ENCODE measurements at regions not wholly inside any gene's neighbourhood (a gene's known extent, or its start where the extent isn't known, plus 50 kb on each side); places are given as distances from the start of the nearest gene placed in this dataset.

DNA sequence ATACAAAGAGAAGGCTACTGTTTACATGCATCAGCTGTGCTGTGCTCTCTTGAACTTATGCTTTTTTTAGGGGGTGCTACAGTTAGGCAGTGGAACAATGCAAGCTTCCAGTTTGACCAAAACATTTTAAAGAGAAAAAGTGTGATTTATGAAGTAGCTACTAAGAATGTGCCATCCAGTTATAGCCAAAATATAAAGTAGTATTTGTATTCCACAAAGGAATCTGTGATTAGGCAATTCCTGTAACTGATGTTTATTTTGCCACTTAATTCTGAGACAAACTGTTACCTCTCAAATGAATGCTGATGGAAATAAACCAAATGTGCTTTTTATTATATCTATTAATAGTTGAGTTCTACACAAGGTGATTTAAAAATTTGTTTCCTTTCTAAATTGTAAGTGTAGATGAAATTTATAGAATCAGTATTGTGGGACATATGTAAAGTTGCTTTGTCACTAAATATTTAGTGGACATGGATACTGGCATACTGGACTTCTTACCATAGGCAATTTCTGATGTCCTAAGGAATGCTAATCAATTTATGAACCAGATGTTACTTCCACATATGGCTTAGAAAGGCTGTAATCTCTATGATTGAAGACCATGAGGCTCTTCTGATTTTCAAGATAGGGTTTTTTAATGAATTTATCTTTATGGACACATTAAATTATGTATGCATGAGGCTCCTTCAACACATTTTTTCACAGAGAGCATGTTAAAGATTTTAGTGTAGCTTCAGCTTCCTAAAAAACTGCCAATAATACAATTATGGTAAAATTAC lies 410.2 kb downstream of the PRR16 start:
- intact Hi-C loops (cut with DNase I; ENCODE audit: low total_unique reads), result no loop called here
- DNase-seq (ENCODE audit: low spot score in 2 of 2), result no peak
- H3K9me3 ChIP-seq, result no peaks in the 10 kb centered on the region
- H3K36me3 ChIP-seq, result no peaks in the 10 kb centered on the region
- TF ChIP-seq POLR2AphosphoS5 (IDR thresholded peaks at IDR 0.05) (no peak), POLR2A (IDR thresholded peaks at IDR 0.05) (no peak)
- TF ChIP-seq, protein P1, sequence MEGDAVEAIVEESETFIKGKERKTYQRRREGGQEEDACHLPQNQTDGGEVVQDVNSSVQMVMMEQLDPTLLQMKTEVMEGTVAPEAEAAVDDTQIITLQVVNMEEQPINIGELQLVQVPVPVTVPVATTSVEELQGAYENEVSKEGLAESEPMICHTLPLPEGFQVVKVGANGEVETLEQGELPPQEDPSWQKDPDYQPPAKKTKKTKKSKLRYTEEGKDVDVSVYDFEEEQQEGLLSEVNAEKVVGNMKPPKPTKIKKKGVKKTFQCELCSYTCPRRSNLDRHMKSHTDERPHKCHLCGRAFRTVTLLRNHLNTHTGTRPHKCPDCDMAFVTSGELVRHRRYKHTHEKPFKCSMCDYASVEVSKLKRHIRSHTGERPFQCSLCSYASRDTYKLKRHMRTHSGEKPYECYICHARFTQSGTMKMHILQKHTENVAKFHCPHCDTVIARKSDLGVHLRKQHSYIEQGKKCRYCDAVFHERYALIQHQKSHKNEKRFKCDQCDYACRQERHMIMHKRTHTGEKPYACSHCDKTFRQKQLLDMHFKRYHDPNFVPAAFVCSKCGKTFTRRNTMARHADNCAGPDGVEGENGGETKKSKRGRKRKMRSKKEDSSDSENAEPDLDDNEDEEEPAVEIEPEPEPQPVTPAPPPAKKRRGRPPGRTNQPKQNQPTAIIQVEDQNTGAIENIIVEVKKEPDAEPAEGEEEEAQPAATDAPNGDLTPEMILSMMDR (IDR thresholded peaks at IDR 0.05), result no peak
- no peak overlapping the region for H3K27ac ChIP-seq
- no peak overlapping the region for H3K4me3 ChIP-seq
- no peaks in the 10 kb centered on the region for H3K27me3 ChIP-seq
- H3K4me1 ChIP-seq, result no peaks in the 10 kb centered on the region

DNA sequence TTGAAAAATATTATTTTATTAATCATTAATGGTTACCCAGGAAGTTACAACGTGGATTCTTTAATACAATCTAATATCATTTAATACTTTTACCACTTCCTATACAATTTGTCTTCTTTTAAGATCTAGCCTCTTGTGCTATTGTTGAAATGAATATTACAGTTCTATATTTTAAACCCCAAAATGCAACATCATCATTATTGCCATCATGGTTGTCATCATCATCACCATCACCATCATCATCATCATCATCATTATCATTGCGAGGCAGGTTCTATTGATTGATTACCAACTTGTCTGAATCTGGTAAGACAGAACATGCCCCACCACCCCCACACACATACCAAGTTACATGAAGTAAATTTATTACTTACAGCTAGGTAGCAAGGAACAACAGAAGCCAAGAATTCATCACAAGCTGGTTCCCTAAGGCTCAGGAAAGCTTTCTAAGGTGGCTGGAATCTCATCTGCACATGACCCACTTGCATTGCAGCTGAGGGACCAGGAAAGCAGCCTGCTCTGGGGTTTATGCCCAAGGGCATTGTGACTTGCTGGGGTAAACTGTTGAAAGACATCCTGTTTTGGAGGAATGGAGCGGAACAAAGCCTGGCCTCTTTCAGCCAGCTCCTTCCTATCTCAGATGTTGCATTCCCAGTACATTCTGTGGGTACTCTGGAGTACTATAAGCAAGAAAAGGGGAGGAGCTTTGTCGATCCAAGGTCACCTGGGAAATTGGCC lies 418.1 kb downstream of the PRR16 start:
- Histone ChIP-seq H3K27me3 (no peaks in the 10 kb centered on the region), H3K36me3 (no peaks in the 10 kb centered on the region), H3K9me3 (no peaks in the 10 kb centered on the region), H3K4me1 (no peaks in the 10 kb centered on the region), H3K27ac (no peak overlapping the region), H3K4me3 (no peak overlapping the region)
- no peak for DNase-seq (ENCODE audit: low spot score in 2 of 2)
- intact Hi-C loops (cut with DNase I; ENCODE audit: low total_unique reads), result no loop called here
- TF ChIP-seq POLR2AphosphoS5 (IDR thresholded peaks at IDR 0.05), result no peak
- TF ChIP-seq, protein P1 (IDR thresholded peaks at IDR 0.05), result no peak
- no peak for TF ChIP-seq POLR2A (IDR thresholded peaks at IDR 0.05)

DNA sequence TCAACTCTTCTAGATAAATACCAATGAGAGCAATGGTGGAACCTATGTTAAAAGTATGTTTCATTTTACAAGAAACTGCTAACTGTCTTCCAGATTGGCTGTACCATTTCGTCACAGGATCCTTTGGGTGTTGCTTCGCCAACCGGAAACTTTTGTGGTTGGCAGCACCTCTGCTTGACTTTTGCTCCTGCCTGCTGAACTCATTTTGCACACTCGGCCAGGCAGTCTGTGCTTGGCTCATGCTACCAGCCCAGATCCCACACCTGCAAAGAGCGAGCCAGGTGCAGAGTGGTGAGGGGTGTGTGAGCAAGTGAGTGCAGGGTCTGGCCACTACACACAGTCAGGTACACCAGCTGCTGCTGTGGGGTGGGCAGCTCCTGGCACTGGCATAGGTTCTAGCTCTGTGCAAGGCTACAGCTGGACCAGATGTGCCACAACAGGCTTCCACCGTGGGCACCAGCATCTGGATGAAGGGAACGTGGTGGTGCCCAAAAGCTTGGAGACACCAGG lies 422.3 kb downstream of the PRR16 start:
- Histone ChIP-seq H3K9me3 (no peaks in the 10 kb centered on the region), H3K36me3 (no peaks in the 10 kb centered on the region), H3K4me1 (no peaks in the 10 kb centered on the region), H3K27me3 (no peaks in the 10 kb centered on the region), H3K27ac (no peak overlapping the region), H3K4me3 (no peak overlapping the region)
- intact Hi-C loops (cut with DNase I; ENCODE audit: low total_unique reads), result no loop called here
- TF ChIP-seq POLR2A (IDR thresholded peaks at IDR 0.05), result no peak
- TF ChIP-seq, protein P1 (IDR thresholded peaks at IDR 0.05), result no peak
- TF ChIP-seq POLR2AphosphoS5 (IDR thresholded peaks at IDR 0.05), result no peak
- no peak for DNase-seq (ENCODE audit: low spot score in 2 of 2)

DNA sequence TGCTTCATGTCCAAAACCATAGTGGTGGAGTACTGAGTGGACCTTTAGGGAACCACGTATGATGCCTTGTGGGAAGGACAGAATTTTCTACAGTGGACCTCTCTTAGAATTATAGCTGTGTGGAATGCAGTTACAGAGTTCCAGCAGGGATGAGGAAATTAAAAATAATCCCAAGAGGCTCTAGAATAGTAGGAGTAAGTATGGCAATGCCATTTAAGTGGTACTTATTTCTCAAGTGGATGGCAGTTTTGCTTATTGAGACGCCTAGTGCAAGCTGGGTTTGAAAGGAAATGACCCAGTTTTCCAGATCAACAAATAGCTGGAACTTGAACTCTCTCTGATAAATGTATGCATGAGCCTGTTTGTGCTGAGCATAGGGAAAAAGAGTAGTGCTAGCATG lies 431.6 kb downstream of the PRR16 start:
- no peaks in the 10 kb centered on the region for H3K36me3 ChIP-seq
- no peaks in the 10 kb centered on the region for H3K4me1 ChIP-seq
- no peak overlapping the region for H3K27ac ChIP-seq
- no peak for DNase-seq (ENCODE audit: low spot score in 2 of 2)
- TF ChIP-seq POLR2AphosphoS5 (IDR thresholded peaks at IDR 0.05), result no peak
- no peak for TF ChIP-seq POLR2A (IDR thresholded peaks at IDR 0.05)
- TF ChIP-seq, protein P1 (IDR thresholded peaks at IDR 0.05), result no peak
- no peaks in the 10 kb centered on the region for H3K27me3 ChIP-seq
- H3K9me3 ChIP-seq, result no peaks in the 10 kb centered on the region
- intact Hi-C loops (cut with DNase I; ENCODE audit: low total_unique reads), result no loop called here
- H3K4me3 ChIP-seq, result no peak overlapping the region

DNA sequence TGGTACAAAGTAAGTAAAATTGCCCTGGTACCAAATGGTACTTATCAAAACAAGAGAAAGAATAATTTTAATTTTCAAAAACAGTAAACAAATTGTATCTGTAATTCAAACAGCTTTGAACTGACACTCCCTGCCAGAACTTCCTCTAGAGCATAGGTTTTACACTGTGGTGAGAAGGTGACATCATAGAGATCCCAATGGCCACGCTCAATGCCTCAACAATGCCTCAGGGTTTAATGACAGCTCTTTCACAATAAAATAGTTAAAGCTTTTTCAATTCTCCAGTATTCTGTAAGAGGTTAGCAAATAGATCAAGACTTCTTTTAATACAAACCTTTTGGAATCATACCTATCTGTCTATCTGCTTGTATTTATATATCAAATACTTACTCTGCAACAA lies 437.1 kb downstream of the PRR16 start:
- H3K4me3 ChIP-seq, result no peak overlapping the region

More for the DNA sequence above, 437.1 kb downstream of the PRR16 start:
- H3K27me3 ChIP-seq, result no peaks in the 10 kb centered on the region
- TF ChIP-seq, protein P1 (IDR thresholded peaks at IDR 0.05), result no peak
- TF ChIP-seq POLR2A (IDR thresholded peaks at IDR 0.05) (no peak), POLR2AphosphoS5 (IDR thresholded peaks at IDR 0.05) (no peak)
- no peak overlapping the region for H3K27ac ChIP-seq
- H3K36me3 ChIP-seq, result no peaks in the 10 kb centered on the region
- no peaks in the 10 kb centered on the region for H3K9me3 ChIP-seq
- H3K4me1 ChIP-seq, result no peaks in the 10 kb centered on the region
- no peak for DNase-seq (ENCODE audit: low spot score in 2 of 2)
- intact Hi-C loops (cut with DNase I; ENCODE audit: low total_unique reads), result no loop called here
